ENCODE measurements at regions not wholly inside any gene's neighbourhood (a gene's known extent, or its start where the extent isn't known, plus 50 kb on each side); places are given as distances from the start of the nearest gene placed in this dataset.

GRCh38 chr1:244219149-244219548, 168.1 kb downstream of the ZBTB18 start:
- no peak for DNase-seq (ENCODE audit: extremely low read depth in 1 of 2, low read depth in 1 of 2)

GRCh38 chr1:244219802-244220201, 168.7 kb downstream of the ZBTB18 start:
- no peak for DNase-seq (ENCODE audit: extremely low read depth in 1 of 2, low read depth in 1 of 2)

GRCh38 chr1:244220410-244220809, 169.3 kb downstream of the ZBTB18 start:
- no peak for DNase-seq (ENCODE audit: extremely low read depth in 1 of 2, low read depth in 1 of 2)

- no peak for DNase-seq (ENCODE audit: extremely low read depth in 1 of 2, low read depth in 1 of 2)
Measured at GRCh38 chr1:244221991-244222390, 170.9 kb downstream of the ZBTB18 start.

DNA sequence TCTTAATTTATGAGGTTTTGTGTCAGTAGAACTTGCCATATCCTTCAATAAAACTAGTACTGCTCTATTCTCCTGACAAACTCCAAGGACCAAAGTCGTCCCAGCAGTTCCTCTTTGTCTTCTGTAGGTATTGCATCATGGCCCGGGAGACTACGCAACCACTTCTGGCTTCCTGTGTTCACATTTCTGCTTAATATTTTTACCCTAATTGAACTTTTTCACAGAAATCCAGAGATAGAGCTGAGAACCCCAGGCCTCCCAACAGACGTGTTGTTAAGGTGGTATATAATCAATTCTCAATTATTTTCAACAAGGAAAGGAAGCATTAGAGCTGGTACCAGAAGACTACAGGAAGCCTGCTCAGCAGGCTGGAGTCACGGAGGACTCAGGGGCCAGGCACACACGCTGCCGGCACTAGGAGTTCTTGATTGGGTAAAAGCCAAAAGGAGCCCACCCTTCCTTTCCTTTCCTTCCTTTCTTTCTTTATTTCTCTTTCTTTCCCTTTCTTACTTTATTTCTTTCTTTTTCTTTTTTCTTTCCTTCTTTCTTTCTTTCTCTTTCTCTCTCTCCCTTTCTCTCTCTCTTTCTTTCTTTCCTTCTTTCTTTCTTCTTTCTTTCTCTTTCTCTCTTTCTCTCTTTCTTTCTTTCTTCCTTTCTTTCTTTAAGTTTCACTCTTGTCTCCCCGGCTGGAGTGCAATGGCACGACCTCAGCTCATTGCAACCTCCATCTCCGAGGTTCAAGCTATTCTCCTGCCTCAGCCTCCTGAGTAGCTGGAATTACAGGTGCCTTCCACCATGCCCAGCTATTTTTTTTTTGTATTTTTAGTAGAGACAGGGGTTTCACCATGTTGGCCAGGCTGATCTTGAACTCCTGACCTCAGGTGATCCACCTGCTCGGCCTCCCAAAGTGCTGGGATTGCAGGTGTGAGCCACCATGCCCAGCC, 173.7 kb downstream of the ZBTB18 start:
- DNase-seq (ENCODE audit: extremely low read depth in 1 of 2, low read depth in 1 of 2), result no peak

DNA sequence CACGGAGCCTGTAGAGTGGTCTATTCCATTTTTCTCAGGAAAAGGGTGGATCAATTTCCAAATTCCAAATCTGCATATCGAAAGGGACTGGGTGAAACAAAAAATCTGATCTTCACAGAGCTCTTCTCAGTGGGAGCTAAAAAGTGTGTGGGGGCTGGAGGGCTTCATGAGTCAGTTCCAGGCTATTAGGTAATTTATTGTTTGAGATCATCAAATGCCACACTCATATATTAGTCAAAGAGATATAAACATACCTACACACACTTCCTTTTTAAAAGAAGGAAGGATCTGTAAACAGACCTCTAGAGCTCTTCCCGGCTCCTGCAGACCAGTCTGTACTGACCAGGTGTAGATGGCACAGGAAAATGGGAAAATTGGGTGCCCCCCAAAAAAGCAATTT, 175.4 kb downstream of the ZBTB18 start:
- DNase-seq (ENCODE audit: extremely low read depth in 1 of 2, low read depth in 1 of 2), result no peak

- no peak for DNase-seq (ENCODE audit: extremely low read depth in 1 of 2, low read depth in 1 of 2)
Measured at GRCh38 chr1:244230470-244230869, 179.4 kb downstream of the ZBTB18 start.

DNA sequence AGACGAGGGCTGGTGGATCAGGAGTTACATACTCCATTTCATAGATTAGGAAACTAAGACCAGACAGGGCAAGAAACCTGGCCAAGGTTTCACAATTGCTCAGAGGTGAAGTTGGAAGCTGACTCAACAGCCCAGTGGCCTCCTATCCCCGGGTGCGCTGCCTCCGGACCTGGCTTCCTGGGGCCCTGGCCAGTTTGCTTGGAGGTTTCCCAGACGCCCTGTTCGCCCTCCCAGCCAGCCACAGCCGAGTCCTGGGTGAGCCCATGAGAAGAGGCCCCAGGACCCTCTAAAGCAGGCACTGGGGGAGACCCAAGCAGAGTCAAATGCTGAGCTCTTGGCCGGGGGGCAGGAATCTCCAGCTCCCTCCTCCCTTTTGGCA, 180.1 kb downstream of the ZBTB18 start:
- DNase-seq (ENCODE audit: extremely low read depth in 1 of 2, low read depth in 1 of 2), result no peak

GRCh38 chr1:244231572-244232315, 180.7 kb downstream of the ZBTB18 start:
- no peak for DNase-seq (ENCODE audit: extremely low read depth in 1 of 2, low read depth in 1 of 2)

DNA sequence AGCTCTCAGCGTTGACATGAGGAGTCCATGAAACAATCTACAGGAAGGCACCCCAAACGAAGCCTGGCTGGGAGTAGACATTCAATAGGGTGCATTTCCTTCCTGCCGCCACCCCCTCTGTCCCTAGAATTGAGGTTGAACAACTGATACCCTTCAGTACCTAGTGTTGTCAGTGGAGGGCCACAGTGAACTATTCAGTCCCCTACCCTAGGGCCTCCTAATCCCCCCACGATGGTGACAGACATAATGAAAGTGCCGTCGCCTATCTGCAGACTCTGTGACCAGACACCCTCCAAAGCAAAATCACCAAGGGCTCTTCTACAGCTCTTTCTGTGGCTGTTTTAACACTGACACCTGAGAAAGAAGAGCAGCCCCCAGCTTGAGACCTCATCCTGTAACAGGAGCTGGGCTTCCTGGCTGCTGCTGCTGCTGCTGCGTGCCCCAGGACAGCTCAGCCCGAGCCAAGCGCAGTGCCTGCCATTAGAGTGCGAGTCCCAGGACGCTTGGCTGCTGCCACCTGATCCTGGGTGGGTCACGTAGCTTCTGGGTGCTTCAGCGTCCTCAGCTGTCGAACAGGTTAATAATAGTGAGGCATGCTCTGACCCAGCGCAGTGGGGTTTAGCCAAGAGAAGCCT, 183.0 kb downstream of the ZBTB18 start:
- DNase-seq (ENCODE audit: extremely low read depth in 1 of 2, low read depth in 1 of 2), result no peak

DNA sequence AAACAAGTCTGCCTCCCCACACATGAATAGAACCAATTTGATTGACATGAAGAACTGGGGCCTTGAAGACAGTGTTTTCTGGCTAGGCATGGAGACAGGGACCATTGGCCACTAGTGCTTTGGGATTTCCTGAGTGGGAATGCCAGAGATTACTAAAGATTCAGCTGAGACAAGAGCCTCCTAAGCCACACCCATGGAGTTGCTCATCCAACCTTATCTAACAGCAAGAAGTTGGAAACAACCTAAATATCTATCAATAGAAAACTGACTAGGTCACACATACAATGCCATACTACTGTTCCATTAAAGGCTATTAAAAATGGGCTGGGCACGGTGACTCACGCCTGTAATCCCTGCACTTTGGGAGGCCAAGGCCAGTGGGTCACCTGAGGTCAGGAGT, 184.1 kb downstream of the ZBTB18 start:
- no peak for DNase-seq (ENCODE audit: extremely low read depth in 1 of 2, low read depth in 1 of 2)

DNA sequence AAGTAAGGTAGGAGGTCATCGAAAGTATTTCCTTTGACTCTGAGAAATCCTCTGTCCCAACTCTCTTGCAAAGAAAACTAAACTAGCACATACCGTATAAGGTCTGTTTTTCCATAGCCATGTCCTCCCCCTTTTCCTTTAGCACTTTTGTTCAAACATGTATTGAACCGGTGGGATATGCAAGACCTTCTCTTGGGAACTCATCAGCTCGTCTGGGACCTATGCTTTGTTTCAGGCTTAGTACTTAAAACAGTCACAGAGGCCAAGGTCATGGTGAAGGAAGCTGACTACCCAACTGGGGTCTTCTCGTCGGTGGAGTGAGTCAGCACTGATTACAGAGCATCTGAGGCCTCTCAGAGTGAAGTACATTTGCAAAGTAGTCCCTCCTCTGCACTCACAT, 185.0 kb downstream of the ZBTB18 start:
- DNase-seq (ENCODE audit: extremely low read depth in 1 of 2, low read depth in 1 of 2), result no peak

GRCh38 chr1:244236721-244237120, 185.6 kb downstream of the ZBTB18 start:
- DNase-seq (ENCODE audit: extremely low read depth in 1 of 2, low read depth in 1 of 2), result no peak

- no peak for DNase-seq (ENCODE audit: extremely low read depth in 1 of 2, low read depth in 1 of 2)
Measured at GRCh38 chr1:244237445-244237844, 186.4 kb downstream of the ZBTB18 start.

DNA sequence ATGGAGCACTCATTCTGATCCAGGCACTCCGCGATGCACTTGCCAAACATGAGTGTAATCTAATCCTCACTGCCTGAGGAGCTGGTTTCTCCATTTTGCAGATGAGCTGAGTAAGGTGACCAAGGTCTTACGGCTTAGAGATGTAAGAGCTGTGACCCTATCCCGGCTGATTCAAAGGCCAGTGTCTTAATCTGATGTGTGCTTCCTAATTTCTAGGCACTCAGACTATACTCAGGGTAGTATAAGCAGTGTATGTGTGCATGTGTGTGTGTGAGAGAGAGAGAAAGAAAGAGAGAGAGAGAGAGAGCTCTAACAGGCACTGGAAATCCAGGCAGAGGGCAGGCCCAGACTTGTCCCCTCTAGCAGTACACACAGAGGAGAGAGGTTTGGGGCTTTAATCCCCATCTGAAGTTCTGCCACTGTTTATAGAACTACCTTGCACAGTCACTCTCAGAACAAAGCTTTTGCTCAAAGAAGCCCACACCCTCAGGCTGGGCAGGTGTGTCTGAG, 188.2 kb downstream of the ZBTB18 start:
- DNase-seq (ENCODE audit: extremely low read depth in 1 of 2, low read depth in 1 of 2), result no peak

GRCh38 chr1:244241438-244241837, 190.4 kb downstream of the ZBTB18 start:
- DNase-seq (ENCODE audit: extremely low read depth in 1 of 2, low read depth in 1 of 2), result no peak

GRCh38 chr1:244242446-244242845, 191.4 kb downstream of the ZBTB18 start:
- DNase-seq (ENCODE audit: extremely low read depth in 1 of 2, low read depth in 1 of 2), result no peak

DNA sequence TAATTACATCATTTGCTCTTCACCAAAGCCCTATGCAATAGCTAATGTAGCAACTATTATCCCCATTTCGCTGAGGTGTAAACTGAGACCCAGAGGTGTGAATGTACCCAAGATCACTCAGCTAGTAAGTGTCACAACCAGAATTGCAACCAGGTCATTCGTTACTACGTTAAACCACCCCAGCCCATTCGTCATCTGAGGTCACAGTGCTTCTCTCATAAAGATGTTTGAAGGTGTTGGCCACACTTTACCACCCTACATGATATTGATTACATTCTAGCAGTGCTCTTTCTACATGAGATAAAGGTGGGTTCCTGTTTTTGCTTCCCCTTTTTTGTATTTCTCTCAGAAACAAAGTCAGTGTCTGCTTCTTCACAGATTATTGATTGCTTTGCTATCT, 195.3 kb downstream of the ZBTB18 start:
- DNase-seq (ENCODE audit: extremely low read depth in 1 of 2, low read depth in 1 of 2), result no peak

- no peak for DNase-seq (ENCODE audit: extremely low read depth in 1 of 2, low read depth in 1 of 2)
Measured at GRCh38 chr1:244248426-244248825, 197.3 kb downstream of the ZBTB18 start.

GRCh38 chr1:244252211-244252610, 199.5 kb downstream of the ADSS2 start:
- DNase-seq (ENCODE audit: extremely low read depth in 1 of 2, low read depth in 1 of 2), result no peak

GRCh38 chr1:244254467-244254866, 197.2 kb downstream of the ADSS2 start:
- DNase-seq (ENCODE audit: extremely low read depth in 1 of 2, low read depth in 1 of 2), result no peak

Data from activated CD8-positive, alpha-beta memory T cell treated with anti-CD3 and anti-CD28 coated beads for 1 hour (primary cell).